Amygdala (tissue), 56 donors: ENCODE measurements at regions not wholly inside any gene's neighbourhood (a gene's known extent, or its start where the extent isn't known, plus 50 kb on each side); places are given as distances from the start of the nearest gene placed in this dataset.
A peak's percentile ranks its signal among the peaks of the same experiment; 100 is the strongest.

ENCODE experiments used
- DNase-seq, 56 donors: peaks; one replicate each; lab custom pipeline; 2025; lab: John Stamatoyannopoulos, UW

DNA sequence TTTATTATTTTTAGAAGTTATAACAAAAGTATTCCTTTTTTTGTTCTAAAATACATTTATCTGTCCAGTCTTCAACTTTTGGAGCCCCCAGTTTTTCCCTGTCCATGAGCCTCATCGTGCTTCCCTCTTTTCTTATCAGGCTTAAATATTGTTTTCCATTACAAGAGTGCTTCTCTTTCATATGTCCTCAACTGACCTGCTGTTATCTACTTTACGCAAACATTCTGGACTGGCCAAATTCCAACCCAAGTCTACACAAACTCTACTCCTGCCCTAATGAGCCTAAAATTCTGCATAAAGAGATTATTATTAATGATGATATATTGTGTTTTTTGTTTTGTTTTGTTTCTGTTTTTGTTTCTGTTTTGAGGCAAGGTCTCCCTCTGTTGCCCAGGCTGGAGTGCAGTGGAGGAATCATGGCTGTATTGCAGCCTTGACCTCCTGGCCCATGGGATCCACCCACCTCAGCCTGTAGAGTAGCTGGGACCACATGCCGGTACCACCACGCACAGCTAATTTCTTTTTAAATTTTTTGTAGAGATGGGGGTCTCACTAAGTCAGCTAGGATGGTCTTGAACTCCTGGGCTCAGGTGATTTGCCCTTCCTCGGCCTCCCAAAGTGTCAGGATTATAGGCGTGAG is 318.8 kb upstream of the NEGR1 start:
- DNase-seq = no peak

DNA sequence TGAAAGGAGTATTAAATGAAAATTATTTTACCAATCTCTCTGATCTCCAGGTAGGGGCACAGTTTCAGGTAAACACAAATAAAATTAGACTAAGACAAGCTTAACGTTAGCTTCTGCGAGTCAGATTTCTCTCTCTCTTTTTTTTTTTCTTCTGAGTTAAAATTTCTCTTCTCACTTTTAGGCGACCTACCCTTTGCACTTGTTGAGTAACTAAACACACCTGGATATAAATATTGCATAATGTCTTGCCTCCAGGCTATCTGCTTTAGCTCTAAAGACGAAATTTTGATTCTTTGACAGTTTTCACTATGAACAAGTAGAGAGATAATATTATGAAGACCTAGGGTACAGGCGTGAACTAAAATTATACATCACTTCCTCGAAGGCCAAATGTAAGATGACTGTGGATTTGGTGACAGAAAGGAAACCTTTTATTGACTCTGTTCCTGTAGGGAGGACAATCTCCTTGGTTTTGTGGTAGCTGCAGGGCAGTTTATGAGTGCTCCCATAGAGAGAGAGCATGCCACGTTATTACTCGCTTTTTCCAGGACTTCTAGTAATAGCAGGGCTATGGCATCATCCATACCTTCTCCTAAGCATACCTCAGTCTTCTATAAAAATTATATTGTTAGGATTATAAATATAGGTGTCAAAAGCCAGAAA is 303.8 kb upstream of the NEGR1 start:
- no peak for DNase-seq

- no peak for DNase-seq
Observed at GRCh38 chr1:72579629-72580028, 297.3 kb upstream of the NEGR1 start.

GRCh38 chr1:72570815-72571214 is 288.5 kb upstream of the NEGR1 start:
- DNase-seq = no peak

- no peak for DNase-seq
Observed at GRCh38 chr1:72568113-72568512, 285.8 kb upstream of the NEGR1 start.

DNA sequence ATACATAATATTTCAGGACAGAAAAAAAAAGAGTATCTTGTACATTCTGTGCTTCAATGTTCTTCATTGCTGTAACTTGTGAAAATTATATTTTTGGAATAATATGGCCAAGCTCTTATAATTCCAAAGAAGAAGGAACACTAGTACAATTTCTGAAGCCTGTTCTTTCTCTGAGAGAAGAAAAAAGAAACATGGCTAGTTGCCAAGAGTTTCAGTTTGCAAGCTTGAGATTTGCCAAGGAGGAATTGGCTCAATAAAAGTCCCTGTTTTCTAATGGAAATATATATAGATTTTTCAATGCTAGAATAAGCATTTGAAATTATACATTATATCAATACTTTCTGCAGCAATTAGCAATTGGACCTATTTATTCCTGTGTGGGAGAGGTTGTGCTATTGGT is 285.2 kb upstream of the NEGR1 start:
- no peak for DNase-seq

- no peak for DNase-seq
Observed at GRCh38 chr1:72564749-72565148, 282.4 kb upstream of the NEGR1 start.

- peak in 4 of 56 donors; percentile 0 to 22 (median 8) for DNase-seq
Observed at GRCh38 chr1:72557446-72558049, 275.2 kb upstream of the NEGR1 start.

DNA sequence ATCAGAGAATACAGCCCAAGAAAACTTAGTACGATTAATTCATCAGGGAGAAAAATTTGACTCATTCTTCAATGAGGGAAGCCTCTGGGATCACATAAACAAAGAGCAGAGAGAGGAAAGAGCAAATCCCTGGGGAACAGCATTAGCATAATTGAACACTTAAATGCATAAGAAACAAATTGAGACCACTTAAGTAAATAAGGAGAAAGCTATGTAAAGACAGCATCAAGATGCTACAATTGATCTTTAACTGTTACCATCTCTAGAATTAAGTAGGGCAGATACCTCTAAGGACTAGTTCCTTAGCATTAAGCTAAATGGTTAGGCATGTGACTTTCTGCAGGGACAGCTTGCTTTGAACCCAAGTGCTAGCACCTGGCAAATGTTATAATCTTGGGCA is 265.1 kb upstream of the NEGR1 start:
- DNase-seq = no peak

DNA sequence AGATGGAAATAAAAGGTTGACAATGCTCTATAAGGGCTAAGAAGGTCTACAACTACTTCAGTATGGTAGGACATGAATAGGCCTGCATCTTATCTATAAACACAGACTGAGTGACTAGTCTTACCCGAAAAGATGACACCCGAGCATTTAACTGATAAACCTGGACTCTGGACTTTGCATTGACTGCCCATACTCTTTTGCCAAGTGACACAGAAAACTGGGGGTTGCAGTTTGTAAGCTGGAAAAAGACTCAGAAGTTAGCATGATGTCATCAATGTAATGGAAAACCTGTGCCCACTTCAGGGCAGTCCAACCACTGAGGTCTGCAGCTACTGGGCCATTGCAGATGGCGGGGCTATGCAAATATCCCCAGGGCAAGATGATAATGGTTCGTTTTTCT is 258.3 kb upstream of the NEGR1 start:
- DNase-seq = no peak

GRCh38 chr1:72535470-72535869 is 253.1 kb upstream of the NEGR1 start:
- no peak for DNase-seq

- DNase-seq = no peak
Observed at GRCh38 chr1:72530646-72531045, 248.3 kb upstream of the NEGR1 start.

GRCh38 chr1:72526926-72527325 is 244.6 kb upstream of the NEGR1 start:
- DNase-seq = no peak

DNA sequence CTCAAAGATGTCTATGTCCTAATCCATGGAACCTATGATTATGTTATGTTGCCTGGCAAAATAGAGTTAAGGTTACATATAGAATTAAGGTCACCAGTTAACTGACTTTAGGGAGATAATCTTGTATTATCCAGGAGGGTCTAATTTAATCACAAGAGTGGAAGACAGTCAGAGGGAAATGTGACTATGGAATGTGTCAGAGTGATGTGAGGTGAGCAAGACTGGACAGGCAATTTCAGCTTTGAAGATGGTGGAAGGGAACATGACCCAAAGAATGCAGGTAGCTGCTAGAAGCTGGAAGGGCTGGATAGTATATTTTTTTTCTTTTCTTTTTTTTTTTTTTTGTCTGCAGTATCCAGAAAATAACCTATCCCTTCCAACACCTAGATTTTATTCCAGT is 241.7 kb upstream of the NEGR1 start:
- no peak for DNase-seq

GRCh38 chr1:72521659-72522058 is 239.3 kb upstream of the NEGR1 start:
- no peak for DNase-seq

- DNase-seq = no peak
Observed at GRCh38 chr1:72516826-72517225, 234.5 kb upstream of the NEGR1 start.

GRCh38 chr1:72516264-72516663 is 233.9 kb upstream of the NEGR1 start:
- no peak for DNase-seq

GRCh38 chr1:72498371-72498770 is 216.0 kb upstream of the NEGR1 start:
- no peak for DNase-seq

DNA sequence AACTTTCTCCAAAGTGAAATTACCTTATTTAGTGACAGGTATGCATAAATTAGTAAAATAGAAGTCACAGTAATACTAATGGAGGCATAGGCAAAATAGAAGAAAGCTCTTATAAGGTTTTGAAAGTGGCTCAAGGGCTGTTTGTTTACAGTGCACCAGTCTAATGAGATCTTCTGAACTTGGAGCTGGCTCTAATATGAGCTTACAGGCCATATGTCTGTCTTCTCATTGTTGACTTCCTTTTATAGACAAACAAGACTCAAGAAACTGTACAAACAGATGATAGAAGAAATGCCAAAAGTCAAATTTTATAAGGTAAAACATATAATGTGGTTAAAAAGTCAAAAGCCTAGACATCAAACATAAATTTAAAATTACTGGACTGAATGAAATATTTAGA is 207.5 kb upstream of the NEGR1 start:
- no peak for DNase-seq

DNA sequence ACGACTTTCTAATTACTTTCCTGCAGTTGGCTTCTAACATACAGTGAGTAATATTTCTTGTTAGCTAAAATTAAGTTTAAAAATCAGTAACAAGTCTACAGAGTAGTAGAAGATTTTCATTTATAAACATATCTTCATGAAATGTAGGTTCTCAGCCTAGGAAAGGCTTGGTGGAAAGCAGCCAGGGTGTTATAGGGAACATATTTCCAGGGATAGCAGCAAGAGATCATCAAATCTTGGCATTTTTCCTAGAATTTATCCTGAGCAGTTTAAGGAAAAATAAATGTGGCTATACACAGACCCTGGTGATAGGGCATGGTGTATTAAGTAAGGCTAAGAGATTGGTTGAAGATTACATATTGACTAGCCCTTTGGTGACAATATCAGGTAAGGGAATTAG is 203.5 kb upstream of the NEGR1 start:
- DNase-seq = no peak

- no peak for DNase-seq
Observed at GRCh38 chr1:72483846-72484357, 201.6 kb upstream of the NEGR1 start.
